ENCODE measurements at regions not wholly inside any gene's neighbourhood (a gene's known extent, or its start where the extent isn't known, plus 50 kb on each side); places are given as distances from the start of the nearest gene placed in this dataset.

DNA sequence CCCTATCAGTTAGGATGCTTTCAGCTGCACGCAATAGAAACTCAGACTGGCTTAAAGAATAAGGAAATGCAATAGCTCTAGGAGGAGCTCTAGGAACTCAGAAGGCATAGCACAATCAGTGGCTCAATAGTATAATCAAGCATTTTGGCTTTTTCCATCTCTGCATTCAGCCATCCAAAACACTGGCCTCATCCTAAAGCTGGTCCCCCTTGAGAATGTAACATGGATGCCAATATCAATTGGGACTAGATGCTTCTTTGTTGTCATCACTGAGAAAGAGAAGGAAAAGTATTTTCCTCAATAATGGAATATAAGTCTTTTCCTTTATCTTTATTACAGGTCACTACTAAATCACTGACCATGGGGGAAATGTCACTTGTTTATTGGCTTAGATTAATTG, 509.5 kb downstream of the PLPP3 start:
- no peak for DNase-seq (ENCODE audit: low spot score)
- TF ChIP-seq CTCF (IDR thresholded peaks at IDR 0.05; ENCODE audit: extremely low read depth, missing control alignments) = no peak

DNA sequence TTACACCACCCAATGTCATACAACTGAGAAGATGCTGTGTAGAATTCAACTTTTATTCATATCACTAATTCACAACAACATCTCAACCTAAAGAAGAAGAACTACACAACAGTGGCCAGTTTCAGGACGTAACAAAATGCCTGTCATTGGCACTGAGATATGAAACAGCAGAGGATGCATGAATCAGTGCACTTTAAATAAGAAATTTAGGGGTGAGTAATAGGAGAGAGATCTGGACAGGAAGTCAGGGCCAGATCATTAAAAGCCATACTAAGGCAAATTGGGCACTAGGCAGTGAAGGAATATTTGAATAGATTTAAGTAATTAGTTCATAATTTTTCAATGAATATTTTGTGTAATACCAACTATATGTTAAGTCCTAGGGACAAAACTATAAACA, 510.5 kb downstream of the PLPP3 start:
- TF ChIP-seq CTCF (IDR thresholded peaks at IDR 0.05; ENCODE audit: extremely low read depth, missing control alignments) = no peak
- DNase-seq (ENCODE audit: low spot score) = no peak

GRCh38 chr1:56068210-56068609, 511.2 kb downstream of the PLPP3 start:
- no peak for TF ChIP-seq CTCF (IDR thresholded peaks at IDR 0.05; ENCODE audit: extremely low read depth, missing control alignments)

DNA sequence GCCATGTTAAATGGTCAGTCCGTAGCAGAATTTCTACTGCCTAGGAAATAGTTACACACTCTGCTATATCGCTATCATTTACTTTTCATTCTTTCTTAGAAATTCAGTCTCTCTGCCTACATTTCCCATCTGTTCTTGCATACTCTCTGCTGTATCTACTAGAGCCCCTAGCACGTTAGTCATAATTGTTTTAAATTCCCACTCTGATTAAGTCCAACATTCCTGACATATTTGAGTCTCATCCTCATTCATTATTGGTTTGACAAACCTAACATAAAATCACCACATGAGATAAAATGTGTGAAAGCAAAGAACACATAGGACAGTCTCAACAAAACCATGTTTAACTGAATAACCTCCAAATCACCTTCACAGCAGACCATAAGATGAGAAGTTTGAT, 513.6 kb downstream of the PLPP3 start:
- no peak for TF ChIP-seq CTCF (IDR thresholded peaks at IDR 0.05; ENCODE audit: extremely low read depth, missing control alignments)
- no peak for DNase-seq (ENCODE audit: low spot score)

More at GRCh38 chr1:56068210-56068609, 511.2 kb downstream of the PLPP3 start:
- no peak for DNase-seq (ENCODE audit: low spot score)

DNA sequence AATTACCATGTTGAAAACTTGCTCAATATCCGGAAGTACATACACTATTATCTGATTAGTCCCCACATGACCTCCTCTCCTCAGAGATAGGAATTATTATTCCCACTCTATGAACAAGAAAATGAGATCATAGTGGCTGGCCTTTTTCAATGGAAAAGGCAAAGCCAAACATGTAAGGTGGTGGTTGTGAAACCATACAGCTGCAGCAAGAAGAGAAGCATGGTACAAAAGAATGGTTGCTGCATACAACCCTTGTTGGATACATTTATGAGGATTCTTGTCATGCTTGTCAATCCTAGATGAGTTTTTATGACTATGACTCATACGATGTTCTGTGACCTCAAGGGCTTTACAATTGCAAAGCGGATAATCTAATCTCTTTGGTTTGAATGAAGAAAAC, 514.7 kb downstream of the PLPP3 start:
- no peak for TF ChIP-seq CTCF (IDR thresholded peaks at IDR 0.05; ENCODE audit: extremely low read depth, missing control alignments)
- no peak for DNase-seq (ENCODE audit: low spot score)

GRCh38 chr1:56063461-56063860, 515.9 kb downstream of the PLPP3 start:
- no peak for TF ChIP-seq CTCF (IDR thresholded peaks at IDR 0.05; ENCODE audit: extremely low read depth, missing control alignments)
- no peak for DNase-seq (ENCODE audit: low spot score)

DNA sequence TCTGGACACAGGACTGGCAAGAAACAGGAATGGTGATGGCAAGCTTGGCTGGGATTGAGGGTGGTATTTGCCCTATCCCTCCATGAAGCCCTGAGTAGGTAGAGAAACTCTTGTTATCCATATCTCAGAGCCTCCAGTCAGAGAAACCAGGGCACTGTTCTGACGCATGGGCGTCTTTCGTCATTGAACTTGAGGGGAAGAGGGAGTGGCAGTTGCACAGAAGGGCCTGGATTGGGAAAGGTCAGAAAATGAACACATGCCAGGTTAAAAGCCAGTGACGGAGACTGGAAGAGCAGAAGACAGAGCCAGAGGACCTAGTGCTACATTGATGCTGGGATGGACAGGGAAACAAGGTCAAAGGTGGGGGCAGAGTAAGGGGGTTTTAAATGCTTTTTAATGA, 516.7 kb downstream of the PLPP3 start:
- no peak for TF ChIP-seq CTCF (IDR thresholded peaks at IDR 0.05; ENCODE audit: extremely low read depth, missing control alignments)
- no peak for DNase-seq (ENCODE audit: low spot score)

Data from GM20000 (cell line).